Ishikawa (cell line): ENCODE measurements at regions not wholly inside any gene's neighbourhood (a gene's known extent, or its start where the extent isn't known, plus 50 kb on each side); places are given as distances from the start of the nearest gene placed in this dataset.

ENCODE experiments used
- CREB1 ChIP-seq: IDR thresholded peaks from 2 replicates; pipeline ENCODE4 v1.6.1; 2012; ENCODE audit warnings: low read depth
- EP300 ChIP-seq: IDR thresholded peaks from 2 replicates; pipeline ENCODE4 v1.6.1; 2012; ENCODE audit warnings: borderline replicate concordance
- NFIC ChIP-seq: IDR thresholded peaks from 2 replicates; pipeline ENCODE4 v1.6.1; 2012
- RAD21 ChIP-seq: IDR thresholded peaks from 2 replicates; pipeline ENCODE4 v1.6.1; 2012; ENCODE audit warnings: low read depth
- TAF1 ChIP-seq: IDR thresholded peaks from 2 replicates; pipeline ENCODE4 v1.6.1; 2012; ENCODE audit warnings: low read depth, mild to moderate bottlenecking
- TEAD4 ChIP-seq: IDR thresholded peaks from 2 replicates; pipeline ENCODE4 v1.6.1; 2012
- YY1 ChIP-seq: IDR thresholded peaks from 2 replicates; pipeline ENCODE4 v1.6.1; 2012; ENCODE audit warnings: low read depth
- TF ChIP-seq, protein P1 (sequence below): IDR thresholded peaks from 2 replicates; pipeline ENCODE4 v1.6.1; 2012; ENCODE audit warnings: low read depth, mild to moderate bottlenecking
- TF ChIP-seq, protein P2 (sequence below): IDR thresholded peaks from 2 replicates; pipeline ENCODE4 v1.6.1; 2012
- TF ChIP-seq, protein P3 (sequence below): IDR thresholded peaks from 2 replicates; pipeline ENCODE4 v1.6.1; 2012

DNA sequence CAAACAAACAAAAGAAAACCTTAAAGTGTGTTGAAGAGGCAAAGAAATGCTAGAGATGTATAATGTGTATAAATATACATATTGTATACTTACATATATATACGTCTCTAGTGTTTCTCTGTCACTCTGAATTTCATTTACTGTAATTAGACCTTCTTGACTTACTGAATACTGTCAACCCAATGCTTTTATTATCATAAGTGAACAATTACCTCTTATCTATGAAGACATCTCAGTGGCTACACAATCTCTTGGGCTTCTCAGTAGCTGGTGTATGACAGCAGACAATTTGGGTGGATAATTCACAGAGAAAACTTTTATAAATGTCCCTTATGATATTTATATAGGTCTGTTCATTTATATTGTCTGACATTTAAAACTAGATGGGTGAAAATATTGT, 664.1 kb upstream of the ANO3 start:
- TF ChIP-seq, protein P1, sequence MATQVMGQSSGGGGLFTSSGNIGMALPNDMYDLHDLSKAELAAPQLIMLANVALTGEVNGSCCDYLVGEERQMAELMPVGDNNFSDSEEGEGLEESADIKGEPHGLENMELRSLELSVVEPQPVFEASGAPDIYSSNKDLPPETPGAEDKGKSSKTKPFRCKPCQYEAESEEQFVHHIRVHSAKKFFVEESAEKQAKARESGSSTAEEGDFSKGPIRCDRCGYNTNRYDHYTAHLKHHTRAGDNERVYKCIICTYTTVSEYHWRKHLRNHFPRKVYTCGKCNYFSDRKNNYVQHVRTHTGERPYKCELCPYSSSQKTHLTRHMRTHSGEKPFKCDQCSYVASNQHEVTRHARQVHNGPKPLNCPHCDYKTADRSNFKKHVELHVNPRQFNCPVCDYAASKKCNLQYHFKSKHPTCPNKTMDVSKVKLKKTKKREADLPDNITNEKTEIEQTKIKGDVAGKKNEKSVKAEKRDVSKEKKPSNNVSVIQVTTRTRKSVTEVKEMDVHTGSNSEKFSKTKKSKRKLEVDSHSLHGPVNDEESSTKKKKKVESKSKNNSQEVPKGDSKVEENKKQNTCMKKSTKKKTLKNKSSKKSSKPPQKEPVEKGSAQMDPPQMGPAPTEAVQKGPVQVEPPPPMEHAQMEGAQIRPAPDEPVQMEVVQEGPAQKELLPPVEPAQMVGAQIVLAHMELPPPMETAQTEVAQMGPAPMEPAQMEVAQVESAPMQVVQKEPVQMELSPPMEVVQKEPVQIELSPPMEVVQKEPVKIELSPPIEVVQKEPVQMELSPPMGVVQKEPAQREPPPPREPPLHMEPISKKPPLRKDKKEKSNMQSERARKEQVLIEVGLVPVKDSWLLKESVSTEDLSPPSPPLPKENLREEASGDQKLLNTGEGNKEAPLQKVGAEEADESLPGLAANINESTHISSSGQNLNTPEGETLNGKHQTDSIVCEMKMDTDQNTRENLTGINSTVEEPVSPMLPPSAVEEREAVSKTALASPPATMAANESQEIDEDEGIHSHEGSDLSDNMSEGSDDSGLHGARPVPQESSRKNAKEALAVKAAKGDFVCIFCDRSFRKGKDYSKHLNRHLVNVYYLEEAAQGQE: no peak
- TF ChIP-seq TAF1 (no peak), YY1 (no peak), TEAD4 (no peak), NFIC (no peak), EP300 (no peak), RAD21 (no peak), CREB1 (no peak)
- TF ChIP-seq, protein P2, sequence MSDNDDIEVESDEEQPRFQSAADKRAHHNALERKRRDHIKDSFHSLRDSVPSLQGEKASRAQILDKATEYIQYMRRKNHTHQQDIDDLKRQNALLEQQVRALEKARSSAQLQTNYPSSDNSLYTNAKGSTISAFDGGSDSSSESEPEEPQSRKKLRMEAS: no peak
- TF ChIP-seq, protein P3, sequence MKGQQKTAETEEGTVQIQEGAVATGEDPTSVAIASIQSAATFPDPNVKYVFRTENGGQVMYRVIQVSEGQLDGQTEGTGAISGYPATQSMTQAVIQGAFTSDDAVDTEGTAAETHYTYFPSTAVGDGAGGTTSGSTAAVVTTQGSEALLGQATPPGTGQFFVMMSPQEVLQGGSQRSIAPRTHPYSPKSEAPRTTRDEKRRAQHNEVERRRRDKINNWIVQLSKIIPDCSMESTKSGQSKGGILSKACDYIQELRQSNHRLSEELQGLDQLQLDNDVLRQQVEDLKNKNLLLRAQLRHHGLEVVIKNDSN: no peak
